ENCODE measurements at regions not wholly inside any gene's neighbourhood (a gene's known extent, or its start where the extent isn't known, plus 50 kb on each side); places are given as distances from the start of the nearest gene placed in this dataset.
"Not testable (repeated sequence)": the region's sequence is repeated elsewhere in the genome, so short reads cannot be mapped to it uniquely, and the experiment has no call there.

DNA sequence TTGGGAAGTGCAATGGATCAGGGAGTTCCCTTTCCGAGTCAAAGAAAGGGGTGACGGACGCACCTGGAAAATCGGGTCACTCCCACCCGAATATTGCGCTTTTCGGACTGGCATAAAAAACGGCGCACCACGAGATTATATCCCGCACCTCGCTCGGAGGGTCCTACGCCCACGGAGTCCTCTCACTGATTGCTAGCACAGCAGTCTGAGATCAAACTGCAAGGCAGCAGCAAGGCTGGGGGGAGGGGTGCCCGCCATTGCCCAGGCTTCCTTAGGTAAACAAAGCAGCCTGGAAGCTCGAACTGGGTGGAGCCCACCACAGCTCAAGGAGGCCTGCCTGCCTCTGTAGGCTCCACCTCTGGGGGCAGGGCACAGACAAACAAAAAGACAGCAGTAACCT lies 58.6 kb upstream of the FAM241A start:
- in situ Hi-C loops (cut with MboI; ENCODE audit: low sequenced_read_pairs); H3K27me3 ChIP-seq (ENCODE audit: control insufficient read depth, insufficient read depth, low read length); H4K91ac ChIP-seq (ENCODE audit: insufficient read depth, low read depth, low read length); H2AK9ac ChIP-seq (replicated peaks; ENCODE audit: low read depth, low read length, poor library complexity); H3K4me1 ChIP-seq (ENCODE audit: control insufficient read depth, insufficient read depth, low read length); H4K20me1 ChIP-seq (ENCODE audit: insufficient read depth, low read length); H3K79me1 ChIP-seq (ENCODE audit: low read depth in 1 of 2, low read length in 2 of 2); H3K9me3 ChIP-seq (ENCODE audit: control insufficient read depth, insufficient read depth, low read length); CTCF ChIA-PET; H3K4me3 ChIP-seq (ENCODE audit: insufficient read depth, low read depth, low read length); dilution Hi-C loops (cut with HindIII; ENCODE audit: low sequenced_read_pairs, unreplicated experiment); H4K5ac ChIP-seq (ENCODE audit: low read depth, low read length); H3K56ac ChIP-seq (ENCODE audit: extremely low read depth, insufficient read depth, low read length); H3K23ac ChIP-seq (ENCODE audit: low read depth, low read length); H3K27ac ChIP-seq (ENCODE audit: insufficient read depth, low read length); H2BK120ac ChIP-seq (ENCODE audit: low read depth, low read length); H3K14ac ChIP-seq (replicated peaks; ENCODE audit: low read depth, low read length); H2BK20ac ChIP-seq (ENCODE audit: low read depth, low read length); H4K8ac ChIP-seq (ENCODE audit: low read depth in 2 of 2, low read length in 2 of 2); intact Hi-C loops (cut with micrococcal nuclease); H2BK15ac ChIP-seq (ENCODE audit: low read depth, low read length); H3K9me1 ChIP-seq (ENCODE audit: insufficient read depth, low read length); ATAC-seq (ENCODE audit: low read depth); H2AFZ ChIP-seq (replicated peaks; ENCODE audit: low read length, poor library complexity); DNase-seq; H2BK5ac ChIP-seq (ENCODE audit: low read depth, low read length, poor library complexity, severe bottlenecking); POLR2A ChIA-PET (ENCODE audit: unreplicated experiment); H2AK5ac ChIP-seq (ENCODE audit: low read depth, low read length); H3K36me3 ChIP-seq (ENCODE audit: control insufficient read depth, insufficient read depth, low read length); BruUV-seq (replicated peaks); H3K18ac ChIP-seq (ENCODE audit: low read depth, low read length); H3K4me2 ChIP-seq (ENCODE audit: low read depth, low read length); H3K9ac ChIP-seq (ENCODE audit: low read depth, low read length); H3K4ac ChIP-seq (ENCODE audit: low read depth, low read length): not testable (repeated sequence)
- WGBS, 2 experiments (ENCODE audit: extremely low coverage in 2 of 2, insufficient read length in 1 of 2), result 75% methylated on average over 7 of the region's 17 CpGs; no CpG with 5 or more reads in 1 of the 2 experiments

DNA sequence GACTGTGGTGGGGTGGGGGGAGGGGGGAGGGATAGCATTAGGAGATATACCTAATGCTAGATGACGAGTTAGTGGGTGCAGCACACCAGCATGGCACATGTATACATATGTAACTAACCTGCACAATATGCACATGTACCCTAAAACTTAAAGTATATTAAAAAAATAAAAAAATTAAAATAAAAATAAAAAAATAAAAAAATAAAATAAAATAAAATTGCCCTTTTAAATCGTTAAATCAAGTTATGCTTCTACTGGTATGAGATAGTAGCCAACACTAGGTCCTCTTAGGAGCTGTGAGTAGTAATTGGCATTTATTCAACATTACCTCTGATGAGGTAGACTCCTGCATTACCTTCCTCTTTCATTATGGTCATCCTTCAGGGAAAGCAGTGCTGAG lies 52.9 kb upstream of the FAM241A start:
- CTCF ChIA-PET, result interaction anchor here (0.7 kb wide), 1 partner anchor 460 kb away, joined by 3 read pairs; no protein-coding TSS in a partner anchor
- not testable (repeated sequence) for H3K4ac ChIP-seq (ENCODE audit: low read depth, low read length)
- in situ Hi-C loops (cut with MboI; ENCODE audit: low sequenced_read_pairs), result loop anchor here (10.0 kb wide), 1 partner anchor 172 kb away; no protein-coding TSS in a partner anchor

More for the DNA sequence above, 52.9 kb upstream of the FAM241A start:
- H2BK15ac ChIP-seq (ENCODE audit: low read depth, low read length); H2BK5ac ChIP-seq (ENCODE audit: low read depth, low read length, poor library complexity, severe bottlenecking); H4K20me1 ChIP-seq (ENCODE audit: insufficient read depth, low read length); H4K91ac ChIP-seq (ENCODE audit: insufficient read depth, low read depth, low read length); H3K18ac ChIP-seq (ENCODE audit: low read depth, low read length); H2BK20ac ChIP-seq (ENCODE audit: low read depth, low read length); H3K9me1 ChIP-seq (ENCODE audit: insufficient read depth, low read length); H3K4me2 ChIP-seq (ENCODE audit: low read depth, low read length); H2AK5ac ChIP-seq (ENCODE audit: low read depth, low read length); H3K4me3 ChIP-seq (ENCODE audit: insufficient read depth, low read depth, low read length); H3K27me3 ChIP-seq (ENCODE audit: control insufficient read depth, insufficient read depth, low read length); H2AFZ ChIP-seq (replicated peaks; ENCODE audit: low read length, poor library complexity); H3K9ac ChIP-seq (ENCODE audit: low read depth, low read length); H3K36me3 ChIP-seq (ENCODE audit: control insufficient read depth, insufficient read depth, low read length); H3K27ac ChIP-seq (ENCODE audit: insufficient read depth, low read length); ATAC-seq (ENCODE audit: low read depth); H3K56ac ChIP-seq (ENCODE audit: extremely low read depth, insufficient read depth, low read length); DNase-seq; H4K5ac ChIP-seq (ENCODE audit: low read depth, low read length); H2AK9ac ChIP-seq (replicated peaks; ENCODE audit: low read depth, low read length, poor library complexity); H3K4me1 ChIP-seq (ENCODE audit: control insufficient read depth, insufficient read depth, low read length); H3K14ac ChIP-seq (replicated peaks; ENCODE audit: low read depth, low read length); H3K23ac ChIP-seq (ENCODE audit: low read depth, low read length); H3K79me1 ChIP-seq (ENCODE audit: low read depth in 1 of 2, low read length in 2 of 2); H4K8ac ChIP-seq (ENCODE audit: low read depth in 2 of 2, low read length in 2 of 2); H3K9me3 ChIP-seq (ENCODE audit: control insufficient read depth, insufficient read depth, low read length); POLR2A ChIA-PET (ENCODE audit: unreplicated experiment); dilution Hi-C loops (cut with HindIII; ENCODE audit: low sequenced_read_pairs, unreplicated experiment); H2BK120ac ChIP-seq (ENCODE audit: low read depth, low read length); BruUV-seq (replicated peaks): not testable (repeated sequence)
- intact Hi-C loops (cut with micrococcal nuclease), result loop anchor here (10.0 kb wide), 1 partner anchor 672 kb away; no protein-coding TSS in a partner anchor
- WGBS, 2 experiments (ENCODE audit: extremely low coverage in 2 of 2, insufficient read length in 1 of 2), result no CpG with 5 or more reads among the region's 2 CpGs

All from IMR-90 (cell line).